Transverse colon (tissue), 3 donors: ENCODE measurements at regions not wholly inside any gene's neighbourhood (a gene's known extent, or its start where the extent isn't known, plus 50 kb on each side); places are given as distances from the start of the nearest gene placed in this dataset.

ENCODE experiments used
- POLR2A ChIP-seq: fragments of 450-650 bp; IDR thresholded peaks from one replicate; pipeline ENCODE4 v1.6.1; 2016; ENCODE audit warnings: antibody characterized with exemption, mild to moderate bottlenecking, moderate library complexity
- TF ChIP-seq, protein P1 (sequence below), 5 experiments: fragments of 200-600 bp in 3 of 5; fragments of 450-650 bp in 2 of 5; sonication (generic) in 3 of 5; IDR thresholded peaks; 1 replicate in 2 of 5; 2 replicates in 3 of 5; pipeline ENCODE4 v1.5.1; 2016 to 2017; ENCODE audit warnings: antibody characterized with exemption in 5 of 5, inconsistent platforms in 3 of 5, mild to moderate bottlenecking in 2 of 5, moderate library complexity in 1 of 5

DNA sequence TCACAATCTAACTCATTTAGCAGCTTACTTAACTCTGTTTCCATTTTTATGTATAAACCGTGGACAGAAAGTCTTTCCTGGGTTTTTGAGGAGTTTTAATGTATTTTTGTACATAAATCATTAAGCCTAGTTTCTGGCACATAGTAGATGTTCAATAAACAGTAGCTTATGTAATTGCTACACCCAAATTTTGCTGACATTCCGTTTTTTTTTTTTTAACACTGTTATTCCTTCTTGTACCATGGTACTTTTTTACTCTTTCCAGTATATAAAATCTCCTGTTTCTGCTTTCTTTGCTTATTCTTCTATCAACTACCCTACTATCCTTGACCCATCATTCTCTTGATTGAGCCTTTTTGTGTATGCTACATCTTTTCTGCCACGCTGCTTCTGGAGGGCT, 1151.3 kb upstream of the CRIM1 start:
- TF ChIP-seq, protein P1, sequence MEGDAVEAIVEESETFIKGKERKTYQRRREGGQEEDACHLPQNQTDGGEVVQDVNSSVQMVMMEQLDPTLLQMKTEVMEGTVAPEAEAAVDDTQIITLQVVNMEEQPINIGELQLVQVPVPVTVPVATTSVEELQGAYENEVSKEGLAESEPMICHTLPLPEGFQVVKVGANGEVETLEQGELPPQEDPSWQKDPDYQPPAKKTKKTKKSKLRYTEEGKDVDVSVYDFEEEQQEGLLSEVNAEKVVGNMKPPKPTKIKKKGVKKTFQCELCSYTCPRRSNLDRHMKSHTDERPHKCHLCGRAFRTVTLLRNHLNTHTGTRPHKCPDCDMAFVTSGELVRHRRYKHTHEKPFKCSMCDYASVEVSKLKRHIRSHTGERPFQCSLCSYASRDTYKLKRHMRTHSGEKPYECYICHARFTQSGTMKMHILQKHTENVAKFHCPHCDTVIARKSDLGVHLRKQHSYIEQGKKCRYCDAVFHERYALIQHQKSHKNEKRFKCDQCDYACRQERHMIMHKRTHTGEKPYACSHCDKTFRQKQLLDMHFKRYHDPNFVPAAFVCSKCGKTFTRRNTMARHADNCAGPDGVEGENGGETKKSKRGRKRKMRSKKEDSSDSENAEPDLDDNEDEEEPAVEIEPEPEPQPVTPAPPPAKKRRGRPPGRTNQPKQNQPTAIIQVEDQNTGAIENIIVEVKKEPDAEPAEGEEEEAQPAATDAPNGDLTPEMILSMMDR (IDR thresholded peaks at IDR 0.05): no peak
- no peak for TF ChIP-seq POLR2A
